HCT116 (cell line): ENCODE measurements at regions not wholly inside any gene's neighbourhood (a gene's known extent, or its start where the extent isn't known, plus 50 kb on each side); places are given as distances from the start of the nearest gene placed in this dataset.

Source experiments
- CEBPB ChIP-seq: IDR thresholded peaks from 2 replicates; pipeline ENCODE4 v1.6.1; 2012; ENCODE audit warnings: low read depth
- EZH2 ChIP-seq: fragments of 200-600 bp; sonication (generic); IDR thresholded peaks from 2 replicates; pipeline ENCODE4 v1.6.1; 2017; ENCODE audit warnings: antibody characterized with exemption, mixed run types
- YY1 ChIP-seq: IDR thresholded peaks from 2 replicates; pipeline ENCODE4 v1.6.1; 2011; ENCODE audit warnings: low read length, low read depth, moderate library complexity, mild to moderate bottlenecking; ENCODE audit not compliant: insufficient replicate concordance; ENCODE audit errors: extremely low read depth
- TF ChIP-seq, protein P1 (sequence below), 3 experiments: fragments of 200-600 bp in 1 of 3; sonication (generic) in 1 of 3; IDR thresholded peaks in 2 of 3; conservative IDR thresholded peaks in 1 of 3; 2 replicates each; pipeline ENCODE4 v1.5.1; 2012 to 2017; ENCODE audit warnings: low read depth in 2 of 3, low read length in 2 of 3, antibody characterized with exemption in 1 of 3, borderline replicate concordance in 1 of 3, control low read depth in 1 of 3, mild to moderate bottlenecking in 1 of 3, mixed read lengths in 1 of 3, mixed run types in 1 of 3, moderate library complexity in 1 of 3; ENCODE audit not compliant: insufficient read depth in 1 of 3
- TF ChIP-seq, protein P2 (sequence below): IDR thresholded peaks from 2 replicates; pipeline ENCODE4 v1.6.1; 2011; ENCODE audit warnings: mild to moderate bottlenecking, low read length, moderate library complexity; ENCODE audit not compliant: insufficient replicate concordance; ENCODE audit errors: extremely low read depth
- TF ChIP-seq, protein P3 (sequence below): IDR thresholded peaks from 2 replicates; pipeline ENCODE4 v1.6.1; 2012

DNA sequence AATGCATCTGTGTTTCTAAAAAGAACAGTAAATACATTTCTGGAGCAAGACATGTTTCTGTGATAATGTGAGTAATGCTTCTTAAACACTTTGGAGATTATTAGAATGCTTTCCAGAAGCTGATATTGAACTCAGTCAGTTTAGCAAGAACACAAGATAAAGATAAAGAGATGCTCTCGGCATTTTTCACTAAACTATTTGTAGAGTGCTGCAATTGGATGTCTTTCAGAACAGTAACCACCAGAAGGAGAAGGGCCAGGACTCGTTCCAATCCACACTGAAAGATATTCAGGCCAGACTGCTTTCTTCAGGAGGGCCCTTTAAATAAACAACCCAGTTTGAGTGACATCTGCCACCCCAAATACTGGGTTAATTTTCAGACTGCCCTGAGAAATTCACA lies 456.0 kb downstream of the TBC1D4 start:
- TF ChIP-seq, protein P1, sequence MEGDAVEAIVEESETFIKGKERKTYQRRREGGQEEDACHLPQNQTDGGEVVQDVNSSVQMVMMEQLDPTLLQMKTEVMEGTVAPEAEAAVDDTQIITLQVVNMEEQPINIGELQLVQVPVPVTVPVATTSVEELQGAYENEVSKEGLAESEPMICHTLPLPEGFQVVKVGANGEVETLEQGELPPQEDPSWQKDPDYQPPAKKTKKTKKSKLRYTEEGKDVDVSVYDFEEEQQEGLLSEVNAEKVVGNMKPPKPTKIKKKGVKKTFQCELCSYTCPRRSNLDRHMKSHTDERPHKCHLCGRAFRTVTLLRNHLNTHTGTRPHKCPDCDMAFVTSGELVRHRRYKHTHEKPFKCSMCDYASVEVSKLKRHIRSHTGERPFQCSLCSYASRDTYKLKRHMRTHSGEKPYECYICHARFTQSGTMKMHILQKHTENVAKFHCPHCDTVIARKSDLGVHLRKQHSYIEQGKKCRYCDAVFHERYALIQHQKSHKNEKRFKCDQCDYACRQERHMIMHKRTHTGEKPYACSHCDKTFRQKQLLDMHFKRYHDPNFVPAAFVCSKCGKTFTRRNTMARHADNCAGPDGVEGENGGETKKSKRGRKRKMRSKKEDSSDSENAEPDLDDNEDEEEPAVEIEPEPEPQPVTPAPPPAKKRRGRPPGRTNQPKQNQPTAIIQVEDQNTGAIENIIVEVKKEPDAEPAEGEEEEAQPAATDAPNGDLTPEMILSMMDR (IDR thresholded peaks at IDR 0.05 in 2 of 3, conservative IDR thresholded peaks at IDR 0.05 in 1 of 3; ENCODE audit: borderline replicate concordance in 1 of 3, insufficient read depth in 1 of 3, low read depth in 2 of 3, low read length in 2 of 3), result no peak
- no peak for TF ChIP-seq YY1
- TF ChIP-seq EZH2, result no peak
- TF ChIP-seq, protein P2, sequence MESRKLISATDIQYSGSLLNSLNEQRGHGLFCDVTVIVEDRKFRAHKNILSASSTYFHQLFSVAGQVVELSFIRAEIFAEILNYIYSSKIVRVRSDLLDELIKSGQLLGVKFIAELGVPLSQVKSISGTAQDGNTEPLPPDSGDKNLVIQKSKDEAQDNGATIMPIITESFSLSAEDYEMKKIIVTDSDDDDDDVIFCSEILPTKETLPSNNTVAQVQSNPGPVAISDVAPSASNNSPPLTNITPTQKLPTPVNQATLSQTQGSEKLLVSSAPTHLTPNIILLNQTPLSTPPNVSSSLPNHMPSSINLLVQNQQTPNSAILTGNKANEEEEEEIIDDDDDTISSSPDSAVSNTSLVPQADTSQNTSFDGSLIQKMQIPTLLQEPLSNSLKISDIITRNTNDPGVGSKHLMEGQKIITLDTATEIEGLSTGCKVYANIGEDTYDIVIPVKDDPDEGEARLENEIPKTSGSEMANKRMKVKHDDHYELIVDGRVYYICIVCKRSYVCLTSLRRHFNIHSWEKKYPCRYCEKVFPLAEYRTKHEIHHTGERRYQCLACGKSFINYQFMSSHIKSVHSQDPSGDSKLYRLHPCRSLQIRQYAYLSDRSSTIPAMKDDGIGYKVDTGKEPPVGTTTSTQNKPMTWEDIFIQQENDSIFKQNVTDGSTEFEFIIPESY, result no peak
- no peak for TF ChIP-seq CEBPB
- TF ChIP-seq, protein P3, sequence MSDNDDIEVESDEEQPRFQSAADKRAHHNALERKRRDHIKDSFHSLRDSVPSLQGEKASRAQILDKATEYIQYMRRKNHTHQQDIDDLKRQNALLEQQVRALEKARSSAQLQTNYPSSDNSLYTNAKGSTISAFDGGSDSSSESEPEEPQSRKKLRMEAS, result no peak
